ENCODE measurements at regions not wholly inside any gene's neighbourhood (a gene's known extent, or its start where the extent isn't known, plus 50 kb on each side); places are given as distances from the start of the nearest gene placed in this dataset.

GRCh38 chr1:94309829-94310569, 72.6 kb upstream of the ARHGAP29 start:
- H3K4me1 Mint-ChIP-seq, result no peaks in the 10 kb centered on the region
- no peak overlapping the region for H3K4me3 Mint-ChIP-seq
- no peak for TF ChIP-seq CTCF (IDR thresholded peaks at IDR 0.05)
- ATAC-seq (ENCODE audit: low read depth), result no peak
- intact Hi-C loops (cut with micrococcal nuclease), result no loop called here
- H3K27ac Mint-ChIP-seq, result no peak overlapping the region
- no peaks in the 10 kb centered on the region for H3K36me3 Mint-ChIP-seq (ENCODE audit: low read depth)
- H3K27me3 Mint-ChIP-seq, result peaks cover 6% of the 10 kb centered on the region
- no peak for DNase-seq
- CTCF ChIA-PET, result no interaction called here
- no peaks in the 10 kb centered on the region for H3K9me3 Mint-ChIP-seq
- POLR2A ChIA-PET, result no interaction called here

DNA sequence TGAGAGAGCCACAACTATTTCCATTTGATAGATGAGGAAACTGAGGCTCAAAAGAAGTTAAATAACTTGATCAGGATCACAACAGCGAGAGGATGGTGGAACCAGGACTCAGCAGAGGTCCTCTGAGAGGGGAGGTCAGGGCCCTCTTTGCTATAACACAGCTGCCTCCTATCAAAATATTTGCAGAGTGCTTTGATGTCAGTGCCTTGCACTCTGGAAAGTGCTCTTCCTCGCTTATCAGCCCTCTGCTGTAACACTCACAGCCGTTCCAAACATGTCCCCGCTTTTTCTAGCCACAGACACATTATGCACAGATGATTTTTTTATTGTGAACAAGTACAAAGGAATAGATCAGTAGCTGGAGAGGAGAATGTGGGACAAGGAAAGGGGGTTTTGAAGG, 71.8 kb upstream of the ARHGAP29 start:
- no peak for TF ChIP-seq CTCF (IDR thresholded peaks at IDR 0.05)
- H3K36me3 Mint-ChIP-seq (ENCODE audit: low read depth), result no peaks in the 10 kb centered on the region
- intact Hi-C loops (cut with micrococcal nuclease), result no loop called here
- no peak overlapping the region for H3K4me3 Mint-ChIP-seq
- ChIA-PET POLR2A (no interaction called here), CTCF (no interaction called here)
- H3K27ac Mint-ChIP-seq, result no peak overlapping the region
- H3K4me1 Mint-ChIP-seq, result no peaks in the 10 kb centered on the region
- no peaks in the 10 kb centered on the region for H3K9me3 Mint-ChIP-seq
- peaks cover 6% of the 10 kb centered on the region for H3K27me3 Mint-ChIP-seq
- DNase-seq (no peak), ATAC-seq (ENCODE audit: low read depth) (no peak)

DNA sequence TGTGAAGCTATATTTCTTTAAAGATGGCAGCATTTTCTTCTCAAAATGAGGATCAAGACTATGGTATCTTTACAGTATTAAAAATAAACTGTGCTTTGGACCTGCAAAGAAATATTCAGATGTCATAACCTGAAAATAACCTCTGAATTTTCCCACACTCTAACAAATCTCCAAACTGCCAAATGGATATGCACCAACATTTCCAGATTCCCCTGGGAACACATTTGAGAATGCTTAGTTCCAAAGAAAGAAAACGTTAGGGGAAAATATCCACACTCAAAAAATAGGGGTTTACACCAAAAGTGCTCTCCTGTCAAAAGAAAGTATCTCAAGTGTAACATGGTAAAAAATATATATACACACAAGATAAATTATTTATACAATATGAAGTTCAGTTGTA, 69.1 kb upstream of the ARHGAP29 start:
- ChIA-PET CTCF (no interaction called here), POLR2A (no interaction called here)
- no peak for ATAC-seq (ENCODE audit: low read depth)
- no peak for DNase-seq
- no peak overlapping the region for H3K4me3 Mint-ChIP-seq
- H3K36me3 Mint-ChIP-seq (ENCODE audit: low read depth), result no peaks in the 10 kb centered on the region
- peaks cover 2% of the 10 kb centered on the region for H3K9me3 Mint-ChIP-seq
- TF ChIP-seq CTCF (IDR thresholded peaks at IDR 0.05), result no peak
- intact Hi-C loops (cut with micrococcal nuclease), result no loop called here
- H3K27ac Mint-ChIP-seq, result no peak overlapping the region
- peaks cover 6% of the 10 kb centered on the region for H3K27me3 Mint-ChIP-seq
- no peaks in the 10 kb centered on the region for H3K4me1 Mint-ChIP-seq

DNA sequence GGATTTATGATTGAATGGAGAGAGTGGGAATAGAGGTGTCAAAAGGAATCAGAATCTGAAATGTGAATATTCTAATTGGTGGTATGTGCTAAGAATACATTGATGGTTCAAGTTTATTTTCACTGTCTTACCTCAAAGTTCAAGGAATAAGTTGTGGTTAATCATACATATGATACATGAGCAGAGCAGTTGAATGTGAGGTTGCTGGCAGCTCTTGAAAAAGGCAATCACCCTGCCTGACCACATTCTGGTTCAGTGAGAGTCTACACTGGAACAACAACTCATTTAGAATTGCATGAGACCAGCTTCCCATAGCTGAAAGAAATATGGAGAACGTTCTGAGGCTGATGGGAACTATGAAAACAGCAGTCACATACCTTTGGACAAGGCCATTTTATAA, 68.3 kb upstream of the ARHGAP29 start:
- CTCF ChIA-PET, result no interaction called here

GRCh38 chr1:94304553-94304952, 67.2 kb upstream of the ARHGAP29 start:
- peaks cover 6% of the 10 kb centered on the region for H3K27me3 Mint-ChIP-seq
- TF ChIP-seq CTCF (IDR thresholded peaks at IDR 0.05), result no peak
- DNase-seq (no peak), ATAC-seq (ENCODE audit: low read depth) (no peak)
- H3K27ac Mint-ChIP-seq, result no peak overlapping the region
- POLR2A ChIA-PET, result no interaction called here
- no peaks in the 10 kb centered on the region for H3K4me1 Mint-ChIP-seq
- CTCF ChIA-PET, result no interaction called here
- no peaks in the 10 kb centered on the region for H3K36me3 Mint-ChIP-seq (ENCODE audit: low read depth)
- H3K9me3 Mint-ChIP-seq, result peaks cover 2% of the 10 kb centered on the region
- intact Hi-C loops (cut with micrococcal nuclease), result no loop called here
- no peak overlapping the region for H3K4me3 Mint-ChIP-seq

More for the DNA sequence above, 68.3 kb upstream of the ARHGAP29 start:
- DNase-seq (no peak), ATAC-seq (ENCODE audit: low read depth) (no peak)
- TF ChIP-seq CTCF (IDR thresholded peaks at IDR 0.05), result no peak
- Mint-ChIP-seq H3K4me3 (no peak overlapping the region), H3K9me3 (peaks cover 2% of the 10 kb centered on the region), H3K36me3 (ENCODE audit: low read depth) (no peaks in the 10 kb centered on the region), H3K27ac (no peak overlapping the region), H3K27me3 (peaks cover 6% of the 10 kb centered on the region), H3K4me1 (no peaks in the 10 kb centered on the region)
- intact Hi-C loops (cut with micrococcal nuclease), result no loop called here
- POLR2A ChIA-PET, result no interaction called here
